IPS-NIHi7 (cell line): ENCODE measurements at regions not wholly inside any gene's neighbourhood (a gene's known extent, or its start where the extent isn't known, plus 50 kb on each side); places are given as distances from the start of the nearest gene placed in this dataset.
"Not testable (repeated sequence)": the region's sequence is repeated elsewhere in the genome, so short reads cannot be mapped to it uniquely, and the experiment has no call there.

Experiments
- DNase-seq: peaks from one replicate; pipeline ENCODE4 v3.0.0; 2012; ENCODE audit warnings: mixed read lengths; ENCODE audit errors: extremely low spot score

GRCh38 chr3:194946091-194946490, 260.4 kb downstream of the FAM43A start:
- no peak for DNase-seq

- DNase-seq, result no peak
Measured at GRCh38 chr3:194949592-194949991, 263.9 kb downstream of the FAM43A start.

- DNase-seq, result no peak
Measured at GRCh38 chr3:194950906-194951628, 265.4 kb downstream of the FAM43A start.

- not testable (repeated sequence) for DNase-seq
Measured at GRCh38 chr3:194951629-194951920, 265.9 kb downstream of the FAM43A start.

GRCh38 chr3:194951931-194952582, 266.4 kb downstream of the FAM43A start:
- DNase-seq, result no peak

- peak; percentile 29 for DNase-seq
Measured at GRCh38 chr3:194952841-194953241, 267.2 kb downstream of the FAM43A start.

GRCh38 chr3:194953291-194953690, 267.6 kb downstream of the FAM43A start:
- DNase-seq, result no peak

GRCh38 chr3:194955546-194955945, 269.9 kb downstream of the FAM43A start:
- no peak for DNase-seq

- DNase-seq, result no peak
Measured at GRCh38 chr3:194955979-194956696, 270.5 kb downstream of the FAM43A start.

- DNase-seq, result no peak
Measured at GRCh38 chr3:194956697-194957396, 271.2 kb downstream of the FAM43A start.

- no peak for DNase-seq
Measured at GRCh38 chr3:194957743-194958240, 272.1 kb downstream of the FAM43A start.

- DNase-seq, result no peak
Measured at GRCh38 chr3:194959217-194959616, 273.5 kb downstream of the FAM43A start.

- not testable (repeated sequence) for DNase-seq
Measured at GRCh38 chr3:194959666-194960065, 274.0 kb downstream of the FAM43A start.

GRCh38 chr3:194960446-194961032, 274.9 kb downstream of the FAM43A start:
- no peak for DNase-seq

- no peak for DNase-seq
Measured at GRCh38 chr3:194961149-194961548, 275.5 kb downstream of the FAM43A start.

- no peak for DNase-seq
Measured at GRCh38 chr3:194961571-194961970, 275.9 kb downstream of the FAM43A start.

- no peak for DNase-seq
Measured at GRCh38 chr3:194962056-194962455, 276.4 kb downstream of the FAM43A start.

GRCh38 chr3:194964809-194965208, 279.1 kb downstream of the FAM43A start:
- DNase-seq, result no peak

- no peak for DNase-seq
Measured at GRCh38 chr3:194967151-194968117, 281.8 kb downstream of the FAM43A start.

- no peak for DNase-seq
Measured at GRCh38 chr3:194970066-194970465, 284.4 kb downstream of the FAM43A start.

- DNase-seq, result no peak
Measured at GRCh38 chr3:194971009-194971408, 285.3 kb downstream of the FAM43A start.
